K562 (cell line): ENCODE measurements at regions not wholly inside any gene's neighbourhood (a gene's known extent, or its start where the extent isn't known, plus 50 kb on each side); places are given as distances from the start of the nearest gene placed in this dataset.

Experiments used
- E2F4 ChIP-seq: sonication (generic); formaldehyde crosslinking; IDR thresholded peaks from 2 replicates; pipeline ENCODE4 v1.8.0; 2022; ENCODE audit warnings: mild to moderate bottlenecking, low read depth, missing genetic modification reagents
- EP300 ChIP-seq: IDR thresholded peaks from 2 replicates; pipeline ENCODE4 v1.6.1; 2012; ENCODE audit warnings: low read length, improper control_type of control experiment
- NFRKB ChIP-seq: fragments of 450-650 bp; IDR thresholded peaks from 2 replicates; pipeline ENCODE4 v1.6.1; 2016; ENCODE audit warnings: low read depth
- OTX1 ChIP-seq: fragments of 450-650 bp; formaldehyde crosslinking; IDR thresholded peaks from 2 replicates; pipeline ENCODE4 v1.4.0; 2022; ENCODE audit warnings: mild to moderate bottlenecking
- POLR2AphosphoS5 ChIP-seq: IDR thresholded peaks from 2 replicates; pipeline ENCODE4 v1.6.1; 2011; ENCODE audit warnings: mild to moderate bottlenecking, low read depth, low read length, moderate library complexity; ENCODE audit not compliant: control insufficient read depth, insufficient read depth
- ZNF239 ChIP-seq: fragments of 250-450 bp; sonication (Bioruptor Pico); IDR thresholded peaks from 2 replicates; pipeline ENCODE4 v1.4.0; 2020; ENCODE audit warnings: mild to moderate bottlenecking
- TF ChIP-seq, protein P1 (sequence below): sonication (generic); formaldehyde crosslinking; IDR thresholded peaks from 2 replicates; pipeline ENCODE4 v1.8.0; 2023; ENCODE audit warnings: mild to moderate bottlenecking, missing genetic modification reagents

DNA sequence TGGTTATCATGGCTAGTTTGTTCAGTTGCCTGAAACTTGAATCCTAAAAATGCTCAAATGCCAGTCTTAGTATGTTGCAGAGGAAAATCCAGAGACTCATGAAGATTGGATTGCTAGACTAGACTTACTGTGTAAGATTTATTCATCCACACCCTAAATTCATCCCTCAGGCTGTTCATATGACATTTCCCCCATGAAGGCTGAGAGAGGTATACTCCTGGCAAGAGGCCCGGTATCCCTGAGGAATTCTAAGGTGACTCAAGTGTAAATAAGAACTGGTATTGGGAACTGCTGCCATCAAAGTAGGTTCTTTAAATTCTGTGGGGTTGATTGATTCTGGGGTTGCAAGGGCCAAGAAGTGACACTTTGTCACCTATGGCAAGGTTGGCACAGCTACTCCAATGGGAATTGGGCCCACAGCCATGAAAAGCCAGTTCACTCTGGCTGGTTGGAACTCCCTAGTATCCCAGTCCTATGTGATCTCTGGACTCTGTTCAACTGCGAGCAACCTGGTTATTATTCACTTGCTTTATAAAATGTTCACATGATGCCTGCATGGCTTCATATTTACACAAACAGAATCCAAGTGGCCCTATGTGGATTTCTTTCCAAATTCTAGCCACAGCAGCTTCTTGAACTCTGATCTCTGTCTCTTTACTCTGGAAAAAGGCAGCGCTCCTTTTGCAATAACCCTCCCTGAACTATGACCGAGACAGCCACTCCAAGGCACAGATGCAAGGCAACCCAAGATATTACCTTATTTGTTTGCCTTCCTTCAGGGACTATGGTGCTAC is 429.1 kb downstream of the CBLN2 start:
- TF ChIP-seq, protein P1, sequence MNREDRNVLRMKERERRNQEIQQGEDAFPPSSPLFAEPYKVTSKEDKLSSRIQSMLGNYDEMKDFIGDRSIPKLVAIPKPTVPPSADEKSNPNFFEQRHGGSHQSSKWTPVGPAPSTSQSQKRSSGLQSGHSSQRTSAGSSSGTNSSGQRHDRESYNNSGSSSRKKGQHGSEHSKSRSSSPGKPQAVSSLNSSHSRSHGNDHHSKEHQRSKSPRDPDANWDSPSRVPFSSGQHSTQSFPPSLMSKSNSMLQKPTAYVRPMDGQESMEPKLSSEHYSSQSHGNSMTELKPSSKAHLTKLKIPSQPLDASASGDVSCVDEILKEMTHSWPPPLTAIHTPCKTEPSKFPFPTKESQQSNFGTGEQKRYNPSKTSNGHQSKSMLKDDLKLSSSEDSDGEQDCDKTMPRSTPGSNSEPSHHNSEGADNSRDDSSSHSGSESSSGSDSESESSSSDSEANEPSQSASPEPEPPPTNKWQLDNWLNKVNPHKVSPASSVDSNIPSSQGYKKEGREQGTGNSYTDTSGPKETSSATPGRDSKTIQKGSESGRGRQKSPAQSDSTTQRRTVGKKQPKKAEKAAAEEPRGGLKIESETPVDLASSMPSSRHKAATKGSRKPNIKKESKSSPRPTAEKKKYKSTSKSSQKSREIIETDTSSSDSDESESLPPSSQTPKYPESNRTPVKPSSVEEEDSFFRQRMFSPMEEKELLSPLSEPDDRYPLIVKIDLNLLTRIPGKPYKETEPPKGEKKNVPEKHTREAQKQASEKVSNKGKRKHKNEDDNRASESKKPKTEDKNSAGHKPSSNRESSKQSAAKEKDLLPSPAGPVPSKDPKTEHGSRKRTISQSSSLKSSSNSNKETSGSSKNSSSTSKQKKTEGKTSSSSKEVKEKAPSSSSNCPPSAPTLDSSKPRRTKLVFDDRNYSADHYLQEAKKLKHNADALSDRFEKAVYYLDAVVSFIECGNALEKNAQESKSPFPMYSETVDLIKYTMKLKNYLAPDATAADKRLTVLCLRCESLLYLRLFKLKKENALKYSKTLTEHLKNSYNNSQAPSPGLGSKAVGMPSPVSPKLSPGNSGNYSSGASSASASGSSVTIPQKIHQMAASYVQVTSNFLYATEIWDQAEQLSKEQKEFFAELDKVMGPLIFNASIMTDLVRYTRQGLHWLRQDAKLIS (CRISPR knock-in tag): no peak
- TF ChIP-seq OTX1 (CRISPR knock-in tag) (no peak), E2F4 (CRISPR knock-in tag) (no peak), EP300 (no peak), POLR2AphosphoS5 (no peak), ZNF239 (CRISPR knock-in tag) (no peak), NFRKB (no peak)
